ENCODE measurements at regions not wholly inside any gene's neighbourhood (a gene's known extent, or its start where the extent isn't known, plus 50 kb on each side); places are given as distances from the start of the nearest gene placed in this dataset.
"Not testable (repeated sequence)": the region's sequence is repeated elsewhere in the genome, so short reads cannot be mapped to it uniquely, and the experiment has no call there.

DNA sequence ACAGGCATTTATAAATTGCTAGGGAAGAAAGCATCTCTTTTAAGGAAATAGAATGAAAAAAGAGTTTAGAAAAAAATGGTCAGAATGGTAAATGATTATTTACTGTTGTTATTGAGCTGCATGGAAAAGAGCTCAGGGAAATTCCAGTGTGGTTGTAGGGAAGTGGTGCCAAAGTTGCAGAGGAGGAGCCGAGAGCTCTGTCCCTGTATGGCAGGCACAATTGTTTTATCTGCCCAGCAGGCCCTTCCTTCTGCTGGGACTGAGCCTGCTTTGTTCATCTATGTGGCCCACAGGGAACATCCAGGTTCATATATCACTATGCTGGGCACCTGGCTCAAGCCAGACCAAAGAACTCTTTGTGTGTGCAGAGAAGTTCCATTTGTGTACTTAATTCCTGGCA, 80.8 kb upstream of the AGAP1 start:
- no peak for DNase-seq

DNA sequence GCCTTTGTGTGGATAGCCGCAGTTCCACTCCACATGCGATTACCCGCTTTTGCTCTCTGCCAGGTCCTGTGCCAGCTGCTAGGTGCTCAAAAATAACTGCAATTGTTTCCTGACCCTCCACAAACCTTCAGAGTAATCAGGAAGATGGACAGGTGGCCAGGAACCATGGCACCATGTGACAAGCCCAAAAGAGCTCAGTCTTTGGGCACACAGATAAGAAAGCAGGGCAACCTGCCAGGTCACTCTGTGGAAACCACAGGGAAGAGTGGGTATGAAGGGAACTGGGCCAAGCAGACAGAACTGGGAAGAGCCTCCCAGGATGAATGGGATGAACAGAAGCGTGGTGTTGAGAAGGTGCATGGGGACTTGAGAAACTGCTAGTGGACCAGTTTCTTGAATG, 79.4 kb upstream of the AGAP1 start:
- no peak for DNase-seq

DNA sequence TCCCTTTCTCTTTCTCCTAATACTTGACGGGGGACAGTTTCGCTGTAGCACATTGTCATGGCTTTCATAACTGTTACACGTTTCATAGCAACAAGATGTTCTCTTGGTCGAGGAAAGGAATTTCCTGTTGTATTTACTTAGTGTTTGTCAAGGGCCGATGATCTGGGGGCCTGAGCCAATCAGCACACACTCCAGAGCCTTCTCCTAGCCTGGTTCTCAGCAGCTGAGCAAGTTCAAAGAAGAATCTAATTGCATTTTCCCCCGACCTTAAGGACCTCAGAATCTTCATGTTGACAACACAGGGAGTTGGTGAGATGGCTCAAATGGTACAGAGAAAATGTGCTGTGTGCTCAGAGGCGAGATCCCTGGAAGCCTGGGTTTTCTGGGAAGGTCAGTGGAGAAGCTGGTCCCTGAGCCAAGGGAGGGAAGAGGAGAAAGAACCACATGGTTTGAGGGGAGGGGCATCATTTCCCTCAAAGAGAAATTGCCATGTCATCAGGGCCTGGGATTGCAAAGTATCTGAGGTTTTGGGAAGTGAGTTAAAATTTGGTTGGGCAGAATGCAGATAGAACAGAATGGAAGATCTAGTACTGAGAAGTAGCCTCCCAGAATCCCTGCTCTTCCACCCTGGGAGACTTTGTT, 76.9 kb upstream of the AGAP1 start:
- DNase-seq, result no peak

DNA sequence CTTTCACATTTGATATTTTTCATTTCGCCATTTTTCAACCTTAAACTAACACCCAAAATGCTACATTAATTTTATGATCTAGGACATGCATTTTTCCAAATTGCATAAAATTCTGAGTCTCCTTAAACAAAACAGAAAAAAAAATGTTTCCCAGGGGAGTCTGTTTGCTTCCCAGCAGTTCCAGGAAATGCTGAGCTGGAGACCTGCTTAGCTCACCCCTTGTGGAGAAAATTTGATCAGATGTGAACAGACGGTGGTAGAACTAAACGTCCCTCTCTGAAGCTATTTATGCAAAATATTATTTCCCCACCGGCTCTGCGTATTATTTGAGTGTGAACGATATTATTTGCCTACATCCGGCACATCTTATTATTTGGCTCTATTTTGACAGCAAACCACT, 74.9 kb upstream of the AGAP1 start:
- no peak for DNase-seq

DNA sequence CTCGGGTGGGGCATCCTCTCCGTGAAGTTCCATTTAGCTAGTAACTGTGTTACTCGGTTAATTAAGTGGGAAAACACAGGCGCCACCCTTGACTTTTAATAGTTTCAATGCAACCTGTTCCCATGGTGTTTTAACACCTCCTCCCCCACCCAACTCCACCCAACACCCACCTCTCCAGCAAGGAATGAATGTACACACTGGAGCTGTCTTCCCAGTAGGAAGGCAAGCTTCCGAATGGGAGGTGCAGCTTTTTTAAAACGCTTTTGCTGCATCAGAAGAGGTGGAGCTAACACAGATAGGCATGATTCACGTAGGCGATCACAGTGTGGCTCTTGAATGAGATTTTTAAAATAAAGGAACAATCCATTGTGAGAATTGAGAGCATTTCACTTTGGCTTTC, 73.8 kb upstream of the AGAP1 start:
- no peak for DNase-seq

DNA sequence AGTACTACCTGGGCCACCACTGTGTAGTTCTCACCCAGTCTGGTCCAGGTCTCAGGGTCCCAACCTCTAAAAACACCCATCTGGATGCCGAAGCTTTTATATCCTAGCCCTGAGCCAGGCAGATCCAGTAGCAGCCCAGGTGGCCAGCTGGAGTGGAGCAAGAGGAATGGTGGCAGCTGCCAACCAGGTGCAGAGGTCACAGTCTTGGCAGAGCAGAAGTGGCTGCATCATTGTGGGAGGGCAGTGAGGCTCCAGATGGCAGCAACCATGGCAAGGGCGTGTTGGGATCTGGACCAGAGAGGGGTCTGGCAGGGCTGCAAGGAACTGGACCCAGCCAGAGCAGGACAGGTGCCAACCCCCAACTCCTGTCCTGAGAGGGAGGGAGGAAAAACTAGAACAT, 72.2 kb upstream of the AGAP1 start:
- DNase-seq, result no peak

DNA sequence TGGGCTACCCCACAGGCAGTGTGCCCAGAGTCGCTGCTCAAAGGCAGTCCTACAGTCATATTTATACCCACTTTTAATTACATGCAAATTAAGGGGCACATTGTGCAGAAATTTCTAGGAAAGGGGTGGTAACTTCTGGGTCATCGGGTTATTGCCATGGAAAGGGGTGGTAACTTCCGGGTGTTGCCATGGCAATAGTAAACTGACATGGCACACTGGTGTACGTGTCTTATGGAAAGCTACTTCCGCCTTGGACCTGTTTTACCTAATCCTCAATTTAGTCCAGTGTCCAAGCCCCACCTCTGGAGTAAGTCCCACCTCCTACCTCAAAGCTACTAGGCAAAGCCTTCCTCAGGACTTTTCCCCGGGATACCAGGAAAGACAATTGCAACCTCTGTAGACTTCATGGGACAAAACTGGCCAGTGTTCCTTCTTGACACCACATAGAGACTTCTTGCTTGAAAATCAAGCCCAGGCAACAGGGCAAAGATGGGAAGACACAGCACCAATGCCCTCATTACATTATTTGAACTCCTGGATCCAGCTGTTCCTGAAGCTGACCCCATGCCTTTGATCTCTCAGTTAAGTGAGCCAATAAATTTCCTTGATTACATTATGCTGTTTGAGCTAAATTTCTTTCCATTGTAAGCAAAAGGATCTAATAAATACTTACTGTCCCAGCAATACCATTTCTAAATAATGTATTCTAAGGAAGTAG, 63.3 kb upstream of the AGAP1 start:
- no peak for DNase-seq

DNA sequence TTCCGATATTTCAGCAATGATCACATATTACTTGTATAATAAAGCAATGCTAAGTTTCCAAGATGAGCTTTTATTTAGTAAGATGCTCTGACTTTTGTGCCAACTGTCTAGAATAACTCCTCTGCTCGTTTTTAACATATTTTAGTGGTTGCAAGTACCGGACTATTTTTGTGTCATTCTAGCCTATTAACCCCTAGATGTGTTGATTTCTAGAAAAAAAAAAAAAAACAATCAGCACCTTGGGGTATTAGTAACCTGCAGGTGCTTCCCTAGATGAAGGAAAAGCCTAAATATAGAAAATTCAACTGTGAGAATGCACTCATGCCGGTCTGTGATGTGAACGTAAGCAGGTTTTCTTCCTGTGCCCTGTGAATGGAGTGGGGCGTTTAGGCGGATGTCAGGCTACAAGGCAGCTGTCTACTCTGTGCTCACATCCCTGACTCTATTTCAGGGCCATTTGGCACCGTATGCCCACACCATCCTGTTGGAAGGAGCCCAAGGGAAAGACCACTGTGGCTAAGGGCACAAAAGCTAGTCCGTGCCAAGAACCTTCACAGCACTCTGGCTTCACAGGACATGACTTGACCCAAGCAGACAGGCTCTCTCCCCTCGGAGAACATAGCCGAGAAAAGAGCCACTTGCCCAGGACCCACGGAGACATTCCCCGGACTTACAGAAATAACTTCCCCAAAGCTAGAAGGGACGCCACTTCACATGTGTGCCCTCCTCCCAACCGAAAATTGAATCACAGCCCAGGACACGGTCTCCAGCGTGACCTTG, 60.9 kb upstream of the AGAP1 start:
- DNase-seq, result no peak

DNA sequence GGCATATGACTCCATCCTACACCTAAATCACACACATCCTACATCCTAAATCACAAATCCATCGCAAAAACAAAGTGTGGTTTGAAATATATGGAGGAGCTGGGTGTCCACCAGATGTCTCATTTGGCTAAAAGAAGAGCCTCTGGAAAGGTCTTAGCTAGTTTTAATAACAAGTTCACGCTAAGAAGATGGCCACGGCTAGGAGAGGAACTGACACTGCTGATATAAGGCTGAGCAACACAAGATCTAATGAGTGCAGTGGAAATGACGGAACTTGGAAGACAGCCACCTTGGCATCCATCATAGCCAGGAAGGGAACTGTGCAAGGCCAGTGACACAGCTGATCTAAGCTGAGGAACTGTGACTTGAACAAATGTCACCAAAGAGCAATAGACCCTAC, 60.0 kb upstream of the AGAP1 start:
- no peak for DNase-seq

DNA sequence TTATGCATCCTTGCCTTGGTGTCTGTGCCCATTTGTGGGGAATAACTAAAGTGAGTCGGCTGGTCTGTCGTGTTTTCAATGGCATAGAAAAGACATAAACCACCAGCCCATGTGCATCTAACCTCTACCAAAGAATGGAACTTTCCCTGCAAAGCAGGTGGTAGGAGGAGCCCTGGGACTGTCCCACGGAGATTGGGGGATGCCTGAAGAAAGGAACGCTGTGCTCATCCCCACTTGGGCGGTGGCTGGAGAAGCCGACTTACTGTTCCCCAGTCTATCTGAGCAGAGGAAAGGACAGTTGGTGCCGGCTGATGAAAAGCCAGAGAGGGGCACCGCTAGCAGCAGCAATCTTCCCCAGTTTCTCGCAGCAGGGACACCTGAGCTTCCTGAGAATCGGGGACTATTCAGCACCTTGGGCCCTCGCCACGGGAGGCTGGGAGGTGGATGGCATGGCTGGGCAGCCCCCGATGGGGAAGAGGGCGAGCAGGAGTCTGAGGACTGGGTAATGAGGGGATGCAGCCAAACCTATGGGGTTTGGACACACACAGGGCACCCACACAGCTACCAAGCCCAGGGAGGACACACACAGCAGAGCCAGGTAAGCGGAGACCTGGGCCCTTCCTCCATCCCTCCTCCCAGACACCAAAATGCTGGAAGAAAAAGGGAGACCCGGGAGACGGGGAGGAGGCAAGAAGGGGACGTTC, 53.7 kb upstream of the AGAP1 start:
- no peak for DNase-seq

DNA sequence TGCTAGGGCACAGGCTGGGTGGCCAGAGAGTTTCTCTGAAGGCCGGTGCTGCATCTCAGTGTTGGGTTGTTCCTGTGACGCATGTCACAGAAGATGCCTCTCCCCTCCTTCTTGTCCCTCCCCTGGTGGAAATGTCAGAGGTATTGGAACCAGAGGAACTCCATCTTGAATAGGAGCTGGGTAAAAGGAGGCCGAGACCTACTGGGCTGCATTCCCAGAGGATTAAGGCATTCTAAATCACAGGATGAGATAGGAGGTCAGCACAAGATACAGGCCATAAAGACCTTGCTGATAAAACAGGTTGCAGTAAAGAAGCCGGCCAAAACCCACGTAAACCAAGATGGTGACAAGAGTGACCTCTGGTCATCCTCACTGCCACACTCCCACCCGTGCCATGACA, 50.3 kb upstream of the AGAP1 start:
- not testable (repeated sequence) for DNase-seq
